Fibroblast of upper back skin (primary cell): ENCODE measurements at regions not wholly inside any gene's neighbourhood (a gene's known extent, or its start where the extent isn't known, plus 50 kb on each side); places are given as distances from the start of the nearest gene placed in this dataset.
"Not testable (repeated sequence)": the region's sequence is repeated elsewhere in the genome, so short reads cannot be mapped to it uniquely, and the experiment has no call there.

Source experiments
- DNase-seq: peaks from one replicate; pipeline ENCODE4 v3.0.0-alpha.2; 2013

DNA sequence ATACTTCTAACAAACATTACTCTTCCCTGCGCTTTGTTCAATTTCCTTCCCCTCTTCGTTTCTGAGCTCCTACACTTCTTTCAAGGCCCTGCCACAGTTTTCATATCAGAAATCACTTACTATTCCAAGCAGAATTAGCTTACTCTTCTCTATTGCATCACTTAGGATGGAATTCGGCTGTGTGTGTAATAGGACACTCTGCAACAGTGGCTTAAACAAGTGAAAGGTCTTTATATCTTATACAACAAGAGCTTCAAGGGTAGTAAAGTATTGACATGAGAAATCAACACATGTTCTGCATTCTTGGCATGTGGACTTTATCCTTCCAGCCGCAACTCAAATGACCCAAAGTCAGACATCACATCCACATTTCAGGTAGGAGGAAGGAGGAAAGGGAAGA lies 279.6 kb downstream of the PCDH20 start:
- peak; percentile 13 for DNase-seq

DNA sequence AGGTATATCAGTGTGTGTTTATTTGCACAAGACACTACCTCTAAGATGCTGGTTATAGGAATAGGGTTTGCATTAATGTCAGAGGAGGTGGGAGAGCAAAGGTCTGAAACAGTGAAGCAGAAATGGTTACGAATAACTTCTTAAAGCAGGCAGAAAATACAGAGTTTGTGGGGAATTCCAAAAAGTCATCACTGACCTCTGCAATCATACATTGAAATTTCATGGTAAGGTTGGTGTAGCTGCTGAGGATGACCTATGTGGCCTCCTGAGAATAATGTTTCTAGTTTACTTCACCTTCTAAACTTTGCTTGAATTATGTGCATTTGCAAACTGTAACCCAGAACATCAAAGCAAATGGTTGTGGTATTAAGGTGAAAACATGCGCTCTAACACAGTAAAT lies 280.1 kb downstream of the PCDH20 start:
- DNase-seq = no peak

DNA sequence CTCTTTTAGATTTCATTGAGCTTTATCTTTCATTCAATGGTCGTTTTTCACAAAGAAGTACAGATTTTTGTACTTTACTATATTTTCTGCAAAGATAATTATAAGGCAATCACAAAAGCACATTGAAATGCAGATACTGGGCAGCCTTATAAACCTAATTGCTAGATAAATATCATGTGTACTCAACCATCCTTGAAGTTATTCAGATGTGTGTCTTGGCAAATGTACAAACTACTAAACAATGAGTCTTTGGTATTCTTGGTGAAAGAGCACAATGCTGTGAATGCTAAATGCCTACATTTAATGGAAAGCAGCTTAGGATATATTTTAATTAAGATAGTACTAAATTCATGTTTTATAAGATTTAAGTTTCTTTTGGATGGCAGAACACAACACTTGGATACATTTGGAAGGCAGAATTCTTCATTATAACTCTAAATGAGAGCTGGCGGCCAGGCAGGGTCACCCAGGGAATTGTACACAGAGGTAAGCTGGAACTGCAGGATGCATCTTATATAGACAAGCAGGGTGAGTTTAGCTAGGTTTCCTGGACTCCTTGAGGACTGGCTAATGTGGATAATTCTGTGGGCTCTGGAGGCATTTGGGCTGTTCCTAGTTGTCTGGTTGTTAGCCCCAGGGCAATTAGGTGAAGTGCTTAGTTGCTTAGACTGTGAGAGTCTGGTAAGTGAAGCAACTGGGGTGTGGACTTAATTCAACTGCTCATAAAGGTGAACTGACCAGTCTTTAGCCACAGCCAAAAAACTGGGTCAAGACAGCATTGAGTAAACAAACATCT lies 286.6 kb downstream of the PCDH20 start:
- DNase-seq = no peak

DNA sequence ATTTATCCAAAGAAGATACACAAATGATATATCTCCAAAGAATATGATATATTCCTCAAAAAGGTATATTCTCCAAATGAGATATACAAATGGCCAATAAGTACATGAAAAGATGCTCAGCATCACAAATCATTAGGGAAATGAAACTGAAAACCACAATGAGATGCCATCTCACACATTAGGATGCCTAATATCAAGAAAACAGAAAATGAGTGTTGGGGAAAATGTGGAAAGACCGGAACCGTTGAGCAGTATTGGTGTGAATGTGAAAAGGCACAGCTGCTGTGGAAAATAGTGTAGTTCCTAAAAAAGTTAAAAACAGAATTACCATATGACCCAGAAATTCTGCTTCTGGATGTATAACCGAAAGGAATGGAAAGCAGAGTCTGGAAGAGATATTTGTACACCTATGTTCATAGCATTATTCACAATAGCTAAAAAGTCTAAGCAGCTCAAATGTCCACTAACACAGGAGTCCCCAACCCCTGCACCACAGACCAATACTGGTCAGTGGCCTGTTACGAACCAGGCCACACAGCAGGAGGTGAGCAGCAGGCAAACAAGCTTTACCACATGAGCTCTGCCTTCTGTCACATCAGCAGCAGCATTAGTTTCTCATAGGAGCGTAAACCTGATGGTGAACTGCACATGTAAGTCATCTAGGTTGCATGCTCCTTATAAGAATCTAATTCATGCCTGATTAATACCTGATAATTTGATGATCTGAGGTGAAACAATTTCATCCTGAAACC lies 291.9 kb downstream of the PCDH20 start:
- DNase-seq = no peak

DNA sequence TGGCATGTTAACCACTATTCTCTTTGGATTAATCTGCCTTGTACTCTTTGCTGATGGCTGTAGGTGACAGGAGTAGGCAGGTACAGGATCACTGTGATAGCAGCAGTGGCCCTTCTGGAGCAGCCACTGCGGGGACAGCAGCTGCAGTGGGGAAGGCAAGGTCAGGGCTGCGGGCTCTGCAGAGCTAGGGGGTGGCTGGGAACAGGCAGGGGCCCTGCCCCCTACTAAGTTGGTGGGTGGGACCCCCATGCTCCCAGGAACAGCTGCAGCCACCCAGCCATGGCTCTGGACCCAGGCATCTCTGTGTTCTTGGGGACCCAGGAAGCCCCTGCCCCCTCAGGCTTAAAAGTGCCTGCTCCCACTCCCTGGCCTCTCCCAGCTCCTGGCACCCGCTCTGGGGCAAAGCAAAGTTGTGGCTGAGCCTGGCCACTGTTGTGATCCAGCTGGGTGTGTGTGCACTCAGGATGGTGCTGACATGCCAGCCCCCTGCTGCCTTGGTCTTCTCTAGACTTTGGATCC lies 302.4 kb downstream of the PCDH20 start:
- no peak for DNase-seq

DNA sequence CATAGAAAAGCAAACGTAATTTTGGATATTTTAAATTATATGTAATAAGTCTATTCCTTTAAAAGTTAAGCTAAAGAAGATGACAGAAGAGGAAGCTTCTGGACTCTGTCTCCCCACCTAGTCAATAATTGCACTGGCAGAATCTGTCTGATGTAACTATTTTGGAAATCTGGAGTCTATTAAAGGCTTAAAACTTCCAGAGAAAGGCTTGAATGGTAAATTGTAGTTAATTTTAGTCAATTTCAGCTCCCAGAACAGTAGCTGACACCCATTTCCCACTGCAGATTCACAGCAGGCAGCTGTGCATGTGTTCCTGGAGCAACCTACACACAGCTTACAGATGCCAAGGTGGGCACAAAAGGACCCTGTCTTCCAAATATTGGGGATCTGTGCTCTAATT lies 304.1 kb downstream of the PCDH20 start:
- DNase-seq = no peak

DNA sequence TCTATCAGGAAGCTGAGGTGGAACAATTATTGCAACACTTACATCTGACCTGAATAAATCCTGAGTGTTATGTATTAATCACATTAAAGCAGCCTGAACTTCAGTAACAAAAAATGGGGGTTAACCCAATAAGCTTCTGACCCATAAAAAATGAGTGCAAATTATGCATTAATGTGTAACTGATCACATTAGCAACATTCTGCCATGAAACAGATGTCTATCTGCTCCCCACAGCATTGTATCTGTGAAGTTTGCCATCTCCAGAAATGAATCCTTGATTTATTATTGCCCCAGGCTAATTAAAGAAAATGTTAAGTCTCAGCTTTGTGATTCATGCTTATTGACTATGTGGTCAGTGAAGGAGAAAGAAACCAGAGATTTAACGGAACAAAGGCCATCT lies 304.9 kb downstream of the PCDH20 start:
- no peak for DNase-seq

DNA sequence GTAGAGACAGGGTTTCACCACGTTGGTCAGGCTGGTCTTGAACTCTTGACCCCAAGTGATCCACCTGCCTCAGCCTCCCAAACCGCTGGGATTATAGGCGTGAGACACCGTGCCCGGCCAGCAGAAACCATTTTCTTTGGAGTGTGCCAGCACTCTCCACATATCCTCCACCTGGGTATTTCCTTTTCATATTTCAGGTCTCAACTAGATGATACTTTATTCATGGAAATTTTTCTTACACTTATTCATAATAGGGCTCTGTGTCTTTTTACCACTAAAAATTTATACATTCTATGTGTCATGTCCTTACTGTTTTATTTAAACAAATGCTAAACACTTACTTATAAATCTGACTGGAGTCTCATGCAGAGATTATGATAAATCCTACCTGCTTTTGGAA lies 305.9 kb downstream of the PCDH20 start:
- DNase-seq = no peak

DNA sequence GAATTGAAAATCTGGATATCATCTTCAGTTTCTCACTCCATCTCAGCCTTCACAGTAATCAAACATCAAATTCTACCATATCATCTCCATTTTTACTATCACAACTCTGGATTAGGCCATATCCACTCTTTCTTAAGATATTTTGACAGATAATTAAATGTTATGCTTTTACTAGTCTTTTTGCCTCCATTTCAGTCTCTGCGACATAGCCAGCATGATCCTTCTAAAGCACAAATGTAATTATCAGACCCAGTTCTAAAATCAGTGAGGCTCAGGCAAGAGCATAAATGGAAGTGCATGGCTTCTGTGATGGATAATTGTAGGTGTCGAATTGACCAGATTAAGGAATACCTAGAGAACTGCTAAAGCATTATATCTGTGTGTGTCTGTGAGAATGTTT lies 307.7 kb downstream of the PCDH20 start:
- no peak for DNase-seq

DNA sequence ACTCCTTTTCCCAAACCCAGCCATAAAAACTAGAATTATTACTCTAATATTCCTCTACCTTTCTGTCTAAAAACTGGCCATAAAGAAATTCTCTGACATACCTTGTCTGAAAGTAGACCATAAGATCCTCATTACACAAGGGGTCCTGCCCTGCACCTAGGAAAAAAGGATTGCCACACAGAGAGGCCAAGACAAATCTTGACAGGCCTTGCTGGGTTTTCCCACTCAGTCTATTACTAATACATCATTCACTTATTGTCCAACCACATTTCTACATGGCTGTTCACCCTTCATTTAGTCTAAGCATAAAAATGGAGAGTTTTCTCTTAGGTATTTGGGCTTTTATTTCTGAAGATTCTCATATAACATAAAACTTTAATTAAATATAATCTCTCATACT lies 319.8 kb downstream of the PCDH20 start:
- DNase-seq = no peak

DNA sequence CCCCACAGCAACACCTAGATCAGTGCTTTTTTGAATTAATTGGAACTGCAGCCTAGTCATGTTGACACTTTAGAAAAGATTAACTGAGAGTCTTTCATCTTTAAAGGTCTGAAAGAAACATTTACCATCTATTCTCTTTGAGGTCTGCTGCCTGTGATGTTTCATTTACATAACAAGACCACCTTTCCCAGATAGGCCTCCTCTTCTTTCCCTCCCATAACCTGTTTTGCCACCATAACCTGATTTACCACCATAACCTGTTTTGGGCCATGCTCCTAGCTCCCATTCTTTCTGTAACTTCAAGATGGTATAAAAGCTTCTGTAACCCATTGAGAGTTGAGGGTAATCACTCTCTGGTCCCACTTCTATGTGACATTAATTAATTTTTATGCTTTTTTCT lies 320.8 kb downstream of the PCDH20 start:
- DNase-seq = no peak

DNA sequence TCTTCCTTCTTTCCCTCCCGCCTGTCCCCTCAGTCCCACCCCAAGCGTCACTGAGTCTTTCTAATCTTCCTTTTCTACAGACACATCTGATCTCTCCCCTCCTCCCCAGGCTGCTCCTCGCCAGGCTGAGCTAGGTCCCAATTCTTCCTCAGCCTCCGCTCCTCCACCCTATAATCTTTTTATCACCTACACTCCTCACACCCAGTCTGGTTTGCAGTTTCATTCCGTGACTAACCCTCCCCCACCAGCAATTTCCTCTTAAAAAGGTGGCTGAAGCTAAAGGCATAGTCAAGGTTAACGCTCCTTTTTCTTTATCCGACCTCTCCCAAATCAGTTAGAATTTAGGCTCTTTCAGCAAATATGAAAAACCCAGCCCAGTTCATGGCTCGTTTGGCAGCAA lies 325.8 kb downstream of the PCDH20 start:
- not testable (repeated sequence) for DNase-seq

DNA sequence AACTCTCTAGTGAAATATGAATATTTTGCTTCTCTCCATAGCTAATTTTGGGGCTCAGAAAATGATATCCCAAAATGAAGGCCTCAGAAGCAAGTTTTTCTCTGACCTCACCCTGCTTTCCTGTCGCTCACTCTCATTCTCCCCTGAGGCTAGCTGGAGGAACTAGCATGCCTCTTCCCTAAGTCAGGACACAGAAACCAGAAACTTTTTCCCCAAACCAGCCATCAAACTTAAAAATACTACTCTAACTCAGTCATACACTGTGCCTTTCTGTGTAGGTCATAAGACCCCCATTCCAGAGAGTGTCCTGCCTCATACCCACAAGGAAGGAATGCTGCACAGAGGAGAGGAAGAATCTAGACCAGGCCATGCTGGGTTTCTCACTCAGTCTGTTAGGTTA lies 329.6 kb downstream of the PCDH20 start:
- DNase-seq = peak; percentile 48

DNA sequence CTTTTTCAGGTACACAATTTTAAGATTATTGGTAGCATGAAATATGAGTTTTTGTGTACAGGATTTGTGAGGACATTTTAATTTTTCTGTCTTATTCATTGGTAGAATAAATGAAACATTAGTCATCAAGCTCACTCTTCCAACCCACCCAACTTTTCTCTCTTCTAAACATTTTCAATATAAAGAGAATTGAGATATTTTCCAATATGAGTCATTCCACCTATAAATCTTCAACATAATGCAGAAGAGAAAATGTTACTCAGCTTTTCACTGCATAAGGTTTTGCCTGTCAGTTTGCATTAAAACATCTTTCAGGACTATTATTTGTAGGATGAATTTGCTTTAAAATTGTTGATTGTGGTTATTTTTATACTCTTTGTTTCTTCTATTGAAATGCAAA lies 330.7 kb downstream of the PCDH20 start:
- peak; percentile 75 for DNase-seq

DNA sequence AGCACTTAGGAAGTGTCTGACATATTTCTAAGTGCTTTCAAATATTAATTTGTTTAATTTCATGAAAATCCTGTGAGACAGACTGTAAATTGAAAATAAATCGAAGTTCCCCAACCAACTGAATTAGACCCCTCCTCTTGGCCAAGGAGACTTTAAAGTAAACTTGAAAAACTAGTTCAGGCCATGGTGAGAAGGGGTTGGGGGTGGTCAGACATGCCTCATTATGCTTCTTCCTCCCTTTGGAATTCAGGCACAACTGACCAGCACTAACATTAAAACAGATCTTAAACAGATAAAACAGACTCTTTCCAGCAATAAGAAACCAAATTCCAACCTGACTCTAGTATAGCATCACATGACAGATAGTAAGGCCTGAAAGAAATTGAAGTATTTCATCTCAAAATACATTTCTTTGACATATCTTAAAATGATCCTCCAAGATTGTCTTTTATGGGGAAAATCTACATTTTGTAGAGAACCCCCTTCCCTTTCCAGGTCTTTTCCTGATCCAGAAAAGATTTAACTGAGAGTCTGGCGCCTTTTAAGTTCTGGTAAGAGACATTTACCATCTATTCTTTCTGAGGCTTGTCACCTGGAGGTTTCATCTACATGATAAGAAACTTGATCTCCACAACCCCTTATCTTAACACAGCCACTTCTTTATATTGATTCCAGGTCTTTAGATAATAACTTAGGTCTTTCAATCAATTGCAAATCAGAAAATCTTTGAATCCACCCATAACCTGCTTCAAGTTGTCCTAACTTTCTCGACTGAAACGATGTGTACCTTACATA lies 336.5 kb downstream of the PCDH20 start:
- DNase-seq = no peak

DNA sequence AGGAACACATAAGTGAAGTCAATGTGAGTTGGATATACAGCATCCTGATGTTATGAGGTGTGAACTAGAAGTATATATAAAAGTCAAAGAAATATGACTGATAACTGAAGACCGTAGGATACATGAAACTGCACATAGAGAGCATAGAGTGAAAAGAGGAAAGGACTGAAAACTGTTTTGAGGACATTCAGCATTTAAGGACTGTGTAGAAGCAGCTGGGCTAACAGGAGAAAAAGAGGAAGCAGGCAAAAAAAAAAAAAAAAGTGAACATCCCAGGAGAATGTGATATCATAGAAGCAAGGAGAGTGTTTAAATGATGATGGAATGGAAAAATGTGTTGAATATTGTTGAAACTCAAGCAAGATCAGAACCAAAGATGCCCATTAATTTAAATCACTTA lies 363.5 kb downstream of the PCDH20 start:
- no peak for DNase-seq

DNA sequence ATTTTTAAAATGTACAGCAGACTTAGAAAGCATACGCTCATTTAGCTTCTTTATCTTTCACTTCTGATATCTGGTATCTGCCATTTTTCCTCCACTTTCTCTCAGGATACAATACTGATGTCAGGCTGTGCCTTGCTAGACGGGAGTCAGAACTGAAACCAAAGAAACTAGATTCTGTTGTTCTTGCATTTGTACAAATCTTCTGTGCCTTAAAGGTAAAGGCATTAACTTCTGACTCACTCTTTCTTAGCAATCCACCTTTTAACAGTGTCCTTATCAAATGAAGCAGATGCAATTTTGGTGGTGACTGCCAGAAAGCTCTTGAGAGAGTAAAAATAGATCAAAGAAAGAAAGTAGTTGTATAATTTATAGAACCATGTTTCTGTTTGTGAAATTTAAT lies 370.4 kb downstream of the PCDH20 start:
- no peak for DNase-seq

DNA sequence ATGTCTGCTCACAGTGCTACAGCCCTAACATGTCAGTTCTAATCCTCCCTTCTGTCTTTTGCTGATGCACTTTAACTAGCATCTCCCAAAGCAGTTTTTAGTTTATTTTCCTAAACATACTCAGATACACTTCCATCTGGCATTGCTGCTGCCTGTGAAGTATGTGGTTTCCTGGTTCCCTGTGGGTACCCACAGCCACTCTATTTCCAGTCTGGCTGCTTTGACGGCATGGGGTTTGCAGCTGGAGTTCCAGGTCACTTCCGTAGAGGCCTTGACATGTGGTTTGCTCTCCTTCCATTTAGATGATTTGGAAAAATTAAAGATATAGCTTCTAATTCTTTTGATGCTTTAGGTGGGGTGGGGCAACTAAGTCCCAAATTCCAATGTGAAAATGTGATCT lies 375.5 kb downstream of the PCDH20 start:
- peak; percentile 3 for DNase-seq

DNA sequence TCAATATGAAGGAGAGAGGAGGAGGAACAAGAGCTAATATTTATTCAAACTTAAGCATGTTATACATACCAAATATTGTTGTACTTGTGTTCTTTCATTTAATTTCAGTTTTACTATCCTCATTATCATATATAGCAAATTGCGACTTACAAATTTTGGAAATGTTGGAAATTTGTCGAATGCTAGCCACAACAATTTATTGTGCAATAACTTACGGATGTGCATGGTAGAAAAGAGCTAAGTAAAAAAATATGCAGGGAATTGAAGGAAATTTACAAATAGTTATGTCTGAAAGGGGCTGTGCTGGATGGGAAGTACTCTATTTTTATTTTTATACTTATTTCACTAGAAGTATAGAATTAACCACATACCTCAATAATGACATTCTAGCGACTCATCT lies 376.3 kb downstream of the PCDH20 start:
- DNase-seq = no peak

DNA sequence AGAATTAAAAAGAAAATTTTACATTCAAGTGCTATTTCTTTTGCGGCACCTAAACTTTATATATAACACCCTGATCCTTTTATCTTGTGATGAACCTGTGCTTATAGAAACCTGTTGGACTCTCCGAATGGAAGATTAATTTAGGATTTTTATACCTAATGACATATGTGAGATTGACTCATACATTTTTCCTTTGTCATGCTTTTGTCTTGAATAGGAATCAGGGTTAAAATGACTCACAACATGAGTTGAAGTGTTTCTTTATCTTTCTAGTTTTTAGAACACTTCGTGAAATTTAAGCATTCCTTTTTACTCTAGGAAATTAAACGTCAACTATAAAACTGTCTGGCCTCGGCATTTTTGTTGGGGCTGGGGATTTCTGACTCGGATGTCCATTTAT lies 378.9 kb downstream of the PCDH20 start:
- DNase-seq = peak; percentile 6

DNA sequence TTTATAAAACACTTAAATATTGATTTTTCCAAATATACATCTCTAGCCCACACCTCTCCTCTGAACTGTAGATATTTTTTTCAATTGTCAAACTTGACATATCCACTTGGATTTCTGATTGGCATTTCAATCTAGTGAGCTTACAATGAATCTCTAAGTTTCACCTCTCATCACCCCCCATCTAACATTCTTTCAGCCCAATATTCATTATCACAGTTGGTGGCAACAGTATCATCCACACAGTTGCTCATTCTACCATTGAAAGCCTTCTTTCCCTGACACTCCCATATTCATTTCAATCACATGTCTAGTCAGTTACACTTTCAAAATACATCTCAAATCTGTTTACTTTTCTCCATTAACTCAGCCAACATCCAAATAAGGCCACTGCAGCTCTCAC lies 385.2 kb downstream of the PCDH20 start:
- DNase-seq = no peak

DNA sequence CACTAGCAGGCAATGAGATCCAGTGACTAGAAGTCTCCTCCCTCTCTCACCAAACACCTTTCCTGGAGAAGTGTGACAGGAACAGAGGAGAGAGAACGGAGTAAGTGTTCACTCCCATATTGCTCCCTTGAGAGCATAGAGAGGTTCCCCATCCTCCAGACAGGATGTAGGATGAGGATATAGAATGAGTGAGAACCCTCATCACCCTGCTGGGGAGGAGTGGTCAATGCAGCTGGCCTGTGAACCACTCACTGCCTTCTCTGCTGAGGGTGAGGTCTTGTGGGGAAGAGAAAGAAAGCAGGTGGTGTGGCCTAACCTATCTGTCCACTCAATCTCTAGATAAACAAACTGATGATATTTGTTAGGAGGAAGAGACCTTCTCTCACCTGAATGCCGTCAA lies 386.6 kb downstream of the PCDH20 start:
- DNase-seq = no peak

DNA sequence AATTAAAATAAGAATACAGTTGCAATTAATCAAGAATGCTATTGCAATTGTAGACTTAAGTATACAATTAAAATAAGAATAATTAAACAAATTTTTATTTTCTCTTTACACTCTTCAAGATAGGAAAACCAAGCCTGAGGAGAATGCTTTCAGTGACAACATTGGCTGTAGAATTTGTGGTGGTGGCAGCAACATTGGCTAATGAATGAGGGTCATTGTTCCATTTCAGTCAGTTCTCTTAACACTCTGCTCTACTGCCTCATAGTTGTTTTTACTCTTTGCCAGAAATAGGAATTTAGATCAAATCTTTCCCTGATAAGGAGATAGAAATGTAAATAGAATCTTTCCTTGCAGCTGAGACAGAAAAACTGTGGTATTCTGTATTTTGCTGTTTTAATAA lies 391.6 kb downstream of the PCDH20 start:
- DNase-seq = no peak

DNA sequence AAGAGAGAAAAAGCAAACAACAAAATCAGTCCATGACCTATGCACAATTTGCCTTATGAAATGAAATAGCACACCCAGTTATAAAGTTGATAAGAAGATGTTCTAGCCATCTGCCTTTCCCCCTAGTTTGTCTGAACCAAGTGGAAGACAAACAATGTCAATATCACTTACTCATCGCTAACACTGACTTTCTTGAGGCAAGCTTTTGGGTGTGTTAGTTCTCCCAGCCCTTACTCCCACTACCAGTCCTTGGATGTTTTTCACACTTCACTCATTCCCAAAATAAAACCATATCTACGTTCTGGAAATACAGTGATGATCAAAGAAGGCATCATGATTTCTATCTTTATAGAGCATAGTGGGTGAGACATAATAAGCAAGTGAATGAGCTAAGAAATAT lies 393.8 kb downstream of the PCDH20 start:
- no peak for DNase-seq
